NCI-H69 (cell line): ENCODE measurements at regions not wholly inside any gene's neighbourhood (a gene's known extent, or its start where the extent isn't known, plus 50 kb on each side); places are given as distances from the start of the nearest gene placed in this dataset.

Experiments
- DNase-seq: peaks from one replicate; lab custom pipeline; 2025; lab: John Stamatoyannopoulos, UW

- peak; percentile 13 for DNase-seq
Observed at GRCh38 chr9:16131264-16131663, 578.4 kb downstream of the CCDC171 start.

GRCh38 chr9:16132513-16132912 is 579.7 kb downstream of the CCDC171 start:
- DNase-seq = no peak

DNA sequence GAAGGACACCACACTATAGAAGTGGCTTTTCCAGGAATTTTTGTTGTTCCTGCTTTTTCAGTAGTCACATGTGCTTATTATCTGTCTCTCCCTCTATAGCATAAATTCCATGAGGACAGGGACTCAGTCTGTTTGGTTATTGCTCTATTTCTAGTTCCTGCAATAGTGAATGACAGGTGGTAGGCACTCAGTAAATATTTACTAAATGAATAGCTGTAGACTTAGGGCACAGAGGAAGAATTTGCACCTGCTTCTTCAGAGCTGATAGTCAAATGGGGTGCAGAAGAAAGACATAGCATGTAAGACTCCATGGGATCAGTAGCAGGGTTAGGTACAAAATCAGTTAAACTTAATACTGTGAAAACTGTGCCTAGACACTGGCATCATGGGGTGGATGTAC is 580.2 kb downstream of the CCDC171 start:
- no peak for DNase-seq

GRCh38 chr9:16133556-16134227 is 580.8 kb downstream of the CCDC171 start:
- peak; percentile 81 for DNase-seq

DNA sequence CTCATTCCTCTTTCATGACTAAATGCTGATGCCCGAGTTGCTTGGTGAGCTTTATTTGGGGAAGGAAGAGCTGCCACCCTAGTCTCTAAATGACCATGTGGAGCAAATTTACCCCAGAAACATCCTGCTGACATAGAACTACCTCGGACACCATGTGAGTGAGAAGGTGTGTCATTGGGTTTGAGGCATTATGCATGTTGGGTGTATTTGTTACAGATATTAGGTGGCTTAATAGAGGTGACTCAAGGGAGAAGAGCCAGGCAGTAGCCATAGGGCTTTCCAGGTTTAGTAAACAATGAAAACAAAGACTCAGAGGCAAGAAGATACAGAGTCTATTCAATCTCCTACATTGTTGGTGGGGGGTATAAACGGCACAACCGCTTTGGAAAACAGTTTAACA is 581.5 kb downstream of the CCDC171 start:
- DNase-seq = no peak

DNA sequence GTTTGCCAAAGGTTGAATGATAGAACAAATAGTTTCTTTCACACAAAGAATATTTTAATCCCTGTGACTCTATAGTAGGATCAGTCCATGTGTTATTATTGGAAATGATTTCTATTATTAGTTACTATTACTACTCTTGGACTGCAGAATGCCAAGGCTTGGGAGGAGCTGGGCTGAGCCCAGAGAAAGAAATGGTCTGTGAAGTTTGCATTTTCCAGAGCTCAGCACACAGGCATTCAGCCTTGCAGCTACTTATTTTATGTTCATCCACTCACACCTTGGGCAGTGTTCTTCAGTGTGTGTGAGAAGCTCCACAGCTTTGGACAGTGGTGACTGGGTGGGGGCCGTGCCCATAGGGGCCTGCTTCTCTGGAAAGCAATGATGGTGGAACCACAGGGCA is 583.1 kb downstream of the CCDC171 start:
- DNase-seq = no peak

GRCh38 chr9:16136451-16136850 is 583.6 kb downstream of the CCDC171 start:
- no peak for DNase-seq

DNA sequence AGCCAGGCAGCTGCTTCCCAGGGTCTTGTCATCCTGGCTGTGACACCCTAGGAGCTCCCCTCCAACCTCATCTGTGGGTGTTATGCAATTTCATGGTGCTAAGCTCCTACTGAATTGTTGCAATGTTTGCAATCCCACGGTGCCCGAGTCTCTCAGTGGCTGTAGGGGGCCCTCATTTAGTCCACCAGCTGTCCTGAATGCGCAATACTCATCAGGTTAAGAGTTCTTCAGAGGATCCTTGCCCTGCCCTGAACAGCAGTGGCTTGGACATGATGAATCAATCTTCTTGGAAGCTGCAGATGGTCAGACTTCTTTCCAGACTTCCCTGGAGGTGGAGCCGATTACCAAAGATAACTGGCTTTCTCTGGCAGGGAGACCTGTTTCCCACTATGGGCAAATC is 584.1 kb downstream of the CCDC171 start:
- DNase-seq = peak; percentile 47

GRCh38 chr9:16138561-16139491 is 586.0 kb downstream of the CCDC171 start:
- DNase-seq = no peak

GRCh38 chr9:16139774-16140173 is 586.9 kb downstream of the CCDC171 start:
- no peak for DNase-seq

DNA sequence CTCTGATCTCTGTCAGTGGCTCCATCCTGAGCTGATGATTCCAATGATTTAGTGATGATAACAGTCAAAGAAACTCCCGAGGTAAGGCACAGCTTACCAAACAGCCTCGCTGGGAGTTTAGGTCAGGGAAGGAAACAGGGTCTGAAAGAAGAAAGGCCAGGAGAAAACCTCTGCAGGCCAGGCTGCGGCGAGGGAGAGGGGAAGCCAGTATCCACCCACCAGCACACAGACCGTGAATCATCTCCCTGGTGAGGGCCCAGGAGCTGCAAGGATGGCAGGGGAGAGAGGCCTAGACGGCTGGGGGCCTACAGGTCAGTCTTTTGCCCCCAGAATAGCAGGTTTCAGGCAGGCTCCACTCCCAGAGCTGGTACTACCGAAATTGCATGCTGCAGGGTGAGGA is 590.5 kb downstream of the CCDC171 start:
- DNase-seq = no peak

- DNase-seq = peak; percentile 29
Observed at GRCh38 chr9:16143947-16144890, 591.4 kb downstream of the CCDC171 start.

DNA sequence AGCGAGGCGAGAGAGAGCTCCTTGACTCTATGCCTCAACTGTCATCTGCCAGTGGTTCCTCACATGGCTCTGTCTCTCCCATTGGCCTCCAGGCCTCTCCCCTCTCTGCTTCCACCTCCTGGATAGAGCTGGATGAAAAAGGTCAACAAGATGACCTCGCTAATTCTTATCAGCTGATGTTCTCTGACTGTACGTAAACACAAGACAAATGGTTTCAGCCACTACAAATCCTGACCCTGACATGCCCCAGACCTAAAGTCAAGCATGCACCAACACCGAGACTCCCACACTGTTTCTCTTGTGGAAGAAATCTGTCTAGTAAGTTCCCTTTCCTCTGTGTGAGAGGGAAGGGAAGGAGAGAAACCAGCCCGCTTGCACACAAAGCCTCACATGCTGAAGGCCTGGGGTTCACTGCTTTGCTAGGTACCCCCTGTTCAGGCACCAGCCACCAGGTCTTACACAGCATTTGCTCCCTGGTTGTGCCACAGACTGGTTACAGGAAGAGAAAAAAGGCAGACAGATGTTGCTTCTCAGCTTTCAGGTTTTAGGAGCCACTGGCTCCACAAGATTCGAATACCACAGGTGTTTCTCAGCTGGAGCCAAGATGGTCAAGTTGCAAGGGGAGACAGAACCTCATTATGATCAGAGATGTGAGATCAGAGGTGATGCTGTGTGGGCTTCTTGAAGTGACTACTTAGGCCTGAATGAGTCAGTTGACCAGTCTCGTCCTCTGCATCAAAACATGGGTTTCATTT is 592.5 kb downstream of the CCDC171 start:
- DNase-seq = peak; percentile 61

DNA sequence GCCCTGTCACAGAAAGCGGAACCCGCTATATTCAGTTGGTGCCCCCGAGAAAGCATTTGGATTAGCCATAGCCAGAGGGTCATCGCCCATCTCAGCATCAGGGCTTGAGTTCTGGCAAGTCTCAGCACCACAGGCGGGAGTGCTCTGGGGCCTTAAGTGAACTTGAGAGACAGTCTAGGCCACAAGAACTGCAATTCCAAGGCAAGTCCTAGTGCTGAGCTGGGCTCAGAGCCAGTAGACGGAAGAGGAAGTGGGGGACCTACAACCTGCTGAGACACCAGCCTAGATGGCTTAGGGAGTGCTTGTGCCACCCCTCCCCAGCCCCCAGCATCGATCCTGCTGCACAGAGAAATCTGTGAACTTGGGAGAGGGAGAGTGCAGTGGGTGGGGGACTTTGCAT is 594.9 kb downstream of the CCDC171 start:
- no peak for DNase-seq

GRCh38 chr9:16150501-16150900 is 597.7 kb downstream of the CCDC171 start:
- no peak for DNase-seq

DNA sequence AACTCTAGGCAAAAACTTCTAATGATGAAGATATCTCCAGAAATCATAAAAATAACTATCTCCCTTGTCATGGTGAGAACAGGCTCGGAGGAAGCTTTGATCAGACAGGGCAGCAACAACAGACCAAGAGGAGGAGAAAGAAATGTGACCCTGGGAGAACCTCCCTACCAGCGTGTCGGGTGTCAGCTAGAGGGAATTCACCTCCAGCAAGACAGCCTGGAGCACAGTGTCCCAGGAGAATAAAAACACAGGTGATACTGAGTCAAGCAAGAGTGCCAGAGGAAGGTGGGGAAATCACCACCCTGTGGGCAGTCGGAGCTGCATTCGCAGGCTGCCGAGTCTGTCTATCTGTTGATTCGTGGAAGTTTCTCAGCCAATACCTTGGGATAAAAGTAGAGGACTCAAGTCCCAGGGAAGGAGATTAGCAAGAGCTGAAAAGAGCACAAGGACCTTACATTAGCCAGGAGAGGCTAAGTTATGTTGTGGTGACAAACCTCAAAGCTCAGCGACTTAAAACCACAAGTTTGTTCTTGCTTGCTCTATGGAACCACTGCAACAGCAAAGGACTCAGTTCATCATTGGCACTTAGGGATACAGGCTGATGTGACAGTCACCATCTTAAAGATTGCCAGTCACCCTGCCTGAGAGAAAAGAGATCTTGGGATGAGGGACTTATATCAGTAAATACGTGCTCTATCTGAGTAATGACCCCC is 598.3 kb downstream of the CCDC171 start:
- DNase-seq = no peak

DNA sequence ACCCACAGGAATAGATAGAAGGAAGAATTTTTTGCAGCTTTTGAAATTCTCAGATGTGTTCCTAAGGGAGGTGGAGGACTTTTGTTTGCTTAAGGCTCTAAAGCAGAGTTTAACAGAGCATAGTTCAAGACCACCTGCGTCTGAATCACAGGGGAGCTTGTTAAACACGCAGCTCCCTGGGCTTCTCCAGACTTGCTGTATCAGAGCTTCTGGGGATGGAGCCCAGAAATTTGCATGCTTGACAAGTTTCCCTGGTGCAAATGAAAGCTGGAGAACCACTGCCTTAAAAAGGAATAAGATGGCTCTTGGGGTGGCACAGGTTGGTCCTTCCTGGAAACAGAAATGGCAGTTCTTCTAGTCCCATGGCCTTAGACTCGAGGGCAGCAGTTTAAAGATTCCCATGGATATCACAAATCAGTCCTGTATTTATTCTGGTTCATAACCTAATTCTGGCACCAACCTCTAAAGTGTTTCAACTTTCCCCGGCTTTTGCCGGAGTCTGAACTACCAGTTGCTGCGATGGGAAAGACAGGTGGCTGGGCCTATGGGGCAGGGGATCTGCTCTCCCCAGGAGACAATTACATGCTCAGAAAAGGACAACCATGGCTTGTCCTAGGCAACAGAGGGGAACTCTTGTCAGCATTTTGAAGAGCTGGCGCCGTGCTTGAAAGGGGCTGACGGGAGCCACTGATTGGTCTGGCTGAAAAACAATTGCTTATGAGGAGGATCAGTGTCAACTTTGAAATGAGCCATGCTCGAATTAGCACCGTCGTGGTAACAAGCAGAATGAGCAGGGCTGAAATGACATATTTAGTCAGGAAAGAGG is 599.6 kb downstream of the CCDC171 start:
- peak; percentile 29 for DNase-seq

DNA sequence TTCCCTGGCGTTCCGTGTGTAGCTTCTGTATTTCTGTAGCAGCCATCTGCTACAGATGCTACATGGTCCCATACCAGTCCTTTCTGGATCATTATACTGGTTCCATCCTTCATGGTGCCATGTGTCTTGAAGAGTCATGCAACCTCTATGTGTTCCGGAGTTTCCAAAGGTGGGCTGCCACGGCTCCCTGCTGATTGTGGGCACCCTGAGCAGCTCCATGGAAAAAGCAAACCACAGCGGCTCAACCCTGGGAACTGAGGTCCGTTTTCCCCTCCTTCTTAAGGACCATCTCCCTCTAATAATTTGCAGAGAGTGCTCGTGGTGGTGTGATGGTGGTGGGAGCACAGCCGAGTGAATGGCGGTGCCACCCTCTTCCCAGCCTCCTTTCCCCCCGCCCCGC is 600.4 kb downstream of the CCDC171 start:
- DNase-seq = no peak

- DNase-seq = no peak
Observed at GRCh38 chr9:16153741-16154140, 600.9 kb downstream of the CCDC171 start.

GRCh38 chr9:16154521-16155078 is 601.8 kb downstream of the CCDC171 start:
- peak; percentile 90 for DNase-seq
